Activated T-helper 2 cell treated with anti-CD3 and anti-CD28 coated beads, Interferon-gamma antibody, Interleukin-2, Interleukin-4, amounts not matched to agents 10 μg/mL and 5 μg/mL and 100 μg/mL, durations not matched to agents 14 hours and 24 hours and 36 hours (primary cell): ENCODE measurements at regions not wholly inside any gene's neighbourhood (a gene's known extent, or its start where the extent isn't known, plus 50 kb on each side); places are given as distances from the start of the nearest gene placed in this dataset.

Source experiments
- DNase-seq: peaks from one replicate; pipeline ENCODE4 v3.0.0; 2021; ENCODE audit warnings: low spot score
- H3K27ac Mint-ChIP-seq: one replicate; pipeline ENCODE4 v1.8.0; 2021; ENCODE audit warnings: mixed read lengths
- H3K27me3 Mint-ChIP-seq: one replicate; pipeline ENCODE4 v1.8.0; 2021; ENCODE audit warnings: low read depth, mixed read lengths
- H3K36me3 Mint-ChIP-seq: one replicate; pipeline ENCODE4 v1.8.0; 2021; ENCODE audit warnings: low read depth, mixed read lengths
- H3K4me1 Mint-ChIP-seq: one replicate; pipeline ENCODE4 v1.8.0; 2021; ENCODE audit warnings: low read depth, mixed read lengths
- H3K4me3 Mint-ChIP-seq: one replicate; pipeline ENCODE4 v1.8.0; 2021; ENCODE audit warnings: low read depth, mild to moderate bottlenecking, moderate library complexity, mixed read lengths
- H3K9me3 Mint-ChIP-seq: one replicate; pipeline ENCODE4 v1.8.0; 2021; ENCODE audit warnings: mixed read lengths
- intact Hi-C: fragments of 100-400 bp; cut with micrococcal nuclease; formaldehyde crosslinking; loops from one replicate; pipeline ENCODE4 v1.15.1; 2023

- H3K9me3 Mint-ChIP-seq, result peaks cover 13% of the 10 kb centered on the region
- H3K4me3 Mint-ChIP-seq, result no peak overlapping the region
- intact Hi-C loops, result no loop called here
- DNase-seq, result no peak
- H3K36me3 Mint-ChIP-seq, result peaks cover 10% of the 10 kb centered on the region
- H3K27ac Mint-ChIP-seq, result no peak overlapping the region
- no peaks in the 10 kb centered on the region for H3K27me3 Mint-ChIP-seq
- H3K4me1 Mint-ChIP-seq, result peaks cover 13% of the 10 kb centered on the region
Observed at GRCh38 chrX:39877905-39878304, 219.9 kb downstream of the BCOR start.

GRCh38 chrX:39883666-39884065, 214.1 kb downstream of the BCOR start:
- H3K4me1 Mint-ChIP-seq, result peaks cover 18% of the 10 kb centered on the region
- H3K9me3 Mint-ChIP-seq, result peaks cover 21% of the 10 kb centered on the region
- H3K27me3 Mint-ChIP-seq, result no peaks in the 10 kb centered on the region
- no peak for DNase-seq
- peaks cover 16% of the 10 kb centered on the region for H3K36me3 Mint-ChIP-seq
- peak overlapping the region; percentile 81 for H3K27ac Mint-ChIP-seq
- intact Hi-C loops, result loop anchor here (1.0 kb wide), 4 partner anchors 9 to 28 kb away; no protein-coding TSS in a partner anchor
- H3K4me3 Mint-ChIP-seq, result peak overlapping the region; percentile 34

DNA sequence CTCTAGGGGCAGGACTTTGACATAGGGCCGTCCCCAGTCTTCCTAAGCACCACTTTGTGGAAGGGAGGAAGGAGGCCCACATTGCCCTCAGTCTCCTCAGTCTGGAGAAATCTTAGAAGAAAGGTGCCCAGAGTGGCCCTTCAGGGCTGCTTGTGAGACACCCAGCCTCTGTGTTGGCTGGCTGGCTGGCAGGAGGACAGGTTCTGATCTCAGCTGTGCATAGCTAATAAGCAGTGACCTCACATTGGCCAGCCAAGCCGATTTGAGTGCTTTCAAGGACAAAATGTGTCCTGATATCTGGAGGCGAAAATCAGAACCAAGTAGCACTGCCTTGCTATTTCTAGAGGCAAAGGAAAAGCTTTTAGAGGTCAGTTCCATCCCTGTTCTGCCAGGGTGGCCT, 211.5 kb downstream of the BCOR start:
- Mint-ChIP-seq H3K27ac (no peak overlapping the region), H3K27me3 (no peaks in the 10 kb centered on the region), H3K36me3 (peaks cover 16% of the 10 kb centered on the region), H3K4me3 (no peak overlapping the region), H3K4me1 (peaks cover 22% of the 10 kb centered on the region), H3K9me3 (peaks cover 21% of the 10 kb centered on the region)
- no peak for DNase-seq
- intact Hi-C loops, result no loop called here

- Mint-ChIP-seq H3K27ac (no peak overlapping the region), H3K4me3 (no peak overlapping the region), H3K36me3 (peaks cover 3% of the 10 kb centered on the region), H3K9me3 (peaks cover 4% of the 10 kb centered on the region), H3K4me1 (peaks cover 30% of the 10 kb centered on the region), H3K27me3 (no peaks in the 10 kb centered on the region)
- intact Hi-C loops, result no loop called here
- DNase-seq, result no peak
Observed at GRCh38 chrX:39888730-39889129, 209.0 kb downstream of the BCOR start.

GRCh38 chrX:39889704-39890103, 208.1 kb downstream of the BCOR start:
- Mint-ChIP-seq H3K4me3 (no peak overlapping the region), H3K27me3 (no peaks in the 10 kb centered on the region), H3K9me3 (no peaks in the 10 kb centered on the region), H3K27ac (no peak overlapping the region), H3K36me3 (no peaks in the 10 kb centered on the region), H3K4me1 (peaks cover 23% of the 10 kb centered on the region)
- intact Hi-C loops, result no loop called here
- DNase-seq, result no peak

DNA sequence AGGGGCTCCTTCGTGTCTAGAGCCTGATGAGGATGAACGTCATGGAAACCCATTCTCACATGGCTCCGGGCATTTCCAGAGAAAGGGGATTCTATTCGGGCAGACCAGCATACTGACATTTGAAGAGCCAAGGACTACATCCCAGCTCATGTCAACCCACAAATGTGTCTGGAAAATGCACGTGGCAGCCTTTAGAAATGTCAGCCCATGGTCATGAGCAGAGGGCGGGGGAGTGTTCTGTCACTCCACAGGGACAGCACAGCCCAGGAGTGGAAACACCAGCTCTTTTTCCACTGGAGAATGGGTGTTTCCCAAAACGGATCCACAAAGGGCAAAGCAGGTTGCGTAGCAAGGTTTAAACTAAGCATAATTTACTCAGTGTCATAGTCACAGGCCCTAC, 207.0 kb downstream of the BCOR start:
- Mint-ChIP-seq H3K9me3 (no peaks in the 10 kb centered on the region), H3K36me3 (no peaks in the 10 kb centered on the region), H3K27me3 (no peaks in the 10 kb centered on the region), H3K4me3 (no peak overlapping the region), H3K4me1 (peaks cover 21% of the 10 kb centered on the region), H3K27ac (no peak overlapping the region)
- intact Hi-C loops, result no loop called here
- DNase-seq, result no peak

DNA sequence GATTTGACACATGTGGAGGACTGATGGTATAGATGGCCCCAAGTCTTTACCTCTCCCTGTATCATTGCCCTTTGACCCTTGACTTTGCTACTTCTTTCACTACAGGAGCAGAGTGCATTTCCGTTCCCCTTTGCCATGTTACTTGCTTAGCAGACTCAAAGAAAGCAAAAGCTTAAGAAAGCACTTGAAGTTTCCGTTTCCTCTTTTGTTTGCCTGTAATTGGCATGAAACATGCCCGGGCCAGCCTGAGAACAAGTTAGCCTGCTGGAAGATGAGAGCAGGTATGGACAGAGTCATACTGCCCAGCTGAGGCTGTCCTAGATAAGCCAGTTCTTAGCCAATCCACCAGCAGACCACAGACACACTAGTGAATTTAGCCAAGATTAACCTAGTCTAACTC, 206.0 kb downstream of the BCOR start:
- intact Hi-C loops, result no loop called here
- no peak for DNase-seq
- H3K4me3 Mint-ChIP-seq, result no peak overlapping the region
- no peaks in the 10 kb centered on the region for H3K9me3 Mint-ChIP-seq
- peaks cover 21% of the 10 kb centered on the region for H3K4me1 Mint-ChIP-seq
- H3K27ac Mint-ChIP-seq, result no peak overlapping the region
- H3K36me3 Mint-ChIP-seq, result no peaks in the 10 kb centered on the region
- H3K27me3 Mint-ChIP-seq, result no peaks in the 10 kb centered on the region

GRCh38 chrX:39893417-39894338, 204.1 kb downstream of the BCOR start:
- Mint-ChIP-seq H3K9me3 (no peaks in the 10 kb centered on the region), H3K27me3 (no peaks in the 10 kb centered on the region), H3K36me3 (no peaks in the 10 kb centered on the region), H3K4me1 (peaks cover 17% of the 10 kb centered on the region), H3K4me3 (no peak overlapping the region), H3K27ac (no peak overlapping the region)
- intact Hi-C loops, result no loop called here
- DNase-seq, result no peak

DNA sequence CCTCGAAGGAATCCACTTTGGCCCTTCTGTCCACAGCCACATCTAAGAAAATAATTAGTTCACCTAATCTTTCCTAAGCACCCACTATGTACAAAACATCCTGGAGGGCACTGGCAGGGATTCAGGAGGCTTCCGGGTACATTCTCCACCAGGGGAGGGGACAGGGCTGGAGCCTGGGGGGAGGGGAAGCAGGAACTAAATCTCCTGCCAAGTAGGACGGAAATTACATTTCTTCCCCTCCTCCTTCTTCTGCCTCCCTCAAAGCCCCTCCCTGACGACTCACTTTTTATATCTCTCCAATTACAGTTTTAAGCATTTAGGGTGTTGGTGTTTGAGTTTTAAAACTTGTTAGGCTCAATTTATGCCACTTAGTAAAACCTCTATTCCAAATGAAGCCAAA, 203.1 kb downstream of the BCOR start:
- intact Hi-C loops, result no loop called here
- DNase-seq, result no peak

DNA sequence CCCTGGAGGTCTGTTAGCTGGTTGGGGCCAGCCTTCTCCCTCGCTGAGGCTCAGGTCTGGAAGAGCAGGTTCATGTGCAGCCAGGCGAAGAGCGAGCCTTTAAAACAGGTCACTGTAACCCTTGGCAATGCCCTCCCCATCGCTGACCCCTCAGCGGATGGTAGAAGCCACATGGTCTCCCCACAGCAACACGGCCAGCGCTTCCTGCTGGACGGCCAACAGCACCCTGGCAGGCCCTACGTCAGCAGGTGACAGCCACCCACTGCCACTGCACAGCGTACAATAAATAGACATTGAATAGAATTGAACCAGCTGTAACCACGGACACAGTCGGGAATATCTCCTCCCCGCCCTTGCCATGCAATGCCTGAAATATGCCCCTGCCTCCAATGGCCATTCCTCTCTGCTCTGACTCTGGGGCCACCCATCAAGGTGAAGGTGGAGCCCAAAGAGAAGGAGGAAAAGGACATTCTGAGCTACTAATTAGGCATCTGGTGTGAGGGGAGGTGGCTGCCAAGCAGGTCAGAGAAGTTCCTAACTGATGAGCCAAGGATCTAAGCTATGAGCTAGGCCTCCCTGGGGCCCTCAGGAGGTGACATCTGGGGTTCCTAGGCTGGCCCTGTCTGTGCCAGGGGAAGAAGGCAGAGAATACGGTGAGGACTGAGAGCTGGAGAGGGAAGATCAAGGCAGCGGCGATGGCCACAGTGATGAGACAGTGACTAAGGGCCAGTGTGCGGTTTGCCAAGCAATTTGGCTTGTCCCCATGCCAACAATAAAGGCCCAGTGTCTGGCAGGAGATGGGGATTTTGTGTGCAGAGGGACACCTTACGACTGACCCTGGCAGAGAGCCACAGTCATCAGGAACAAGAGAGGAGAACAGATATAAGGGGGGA, 202.3 kb downstream of the BCOR start:
- Mint-ChIP-seq H3K27ac (no peak overlapping the region), H3K9me3 (no peaks in the 10 kb centered on the region), H3K4me1 (peaks cover 14% of the 10 kb centered on the region), H3K36me3 (no peaks in the 10 kb centered on the region), H3K4me3 (no peak overlapping the region), H3K27me3 (no peaks in the 10 kb centered on the region)
- DNase-seq, result no peak
- intact Hi-C loops, result no loop called here

More for the DNA sequence above, 203.1 kb downstream of the BCOR start:
- Mint-ChIP-seq H3K4me1 (peaks cover 14% of the 10 kb centered on the region), H3K27me3 (no peaks in the 10 kb centered on the region), H3K9me3 (no peaks in the 10 kb centered on the region), H3K27ac (no peak overlapping the region), H3K4me3 (no peak overlapping the region), H3K36me3 (no peaks in the 10 kb centered on the region)

GRCh38 chrX:39896951-39897740, 200.6 kb downstream of the BCOR start:
- DNase-seq, result no peak
- intact Hi-C loops, result no loop called here
- Mint-ChIP-seq H3K4me3 (no peak overlapping the region), H3K4me1 (peaks cover 6% of the 10 kb centered on the region), H3K9me3 (no peaks in the 10 kb centered on the region), H3K36me3 (no peaks in the 10 kb centered on the region), H3K27me3 (peaks cover 2% of the 10 kb centered on the region), H3K27ac (no peak overlapping the region)

GRCh38 chrX:39897741-39898097, 200.0 kb downstream of the BCOR start:
- Mint-ChIP-seq H3K4me3 (no peak overlapping the region), H3K9me3 (no peaks in the 10 kb centered on the region), H3K27me3 (peaks cover 2% of the 10 kb centered on the region), H3K27ac (no peak overlapping the region), H3K36me3 (no peaks in the 10 kb centered on the region), H3K4me1 (peaks cover 6% of the 10 kb centered on the region)
- intact Hi-C loops, result no loop called here
- DNase-seq, result no peak
